Karpas-422 (cell line): ENCODE measurements at regions not wholly inside any gene's neighbourhood (a gene's known extent, or its start where the extent isn't known, plus 50 kb on each side); places are given as distances from the start of the nearest gene placed in this dataset.
A peak's percentile ranks its signal among the peaks of the same experiment; 100 is the strongest.

Source experiments
- DNase-seq: peaks from one replicate; pipeline ENCODE4 v3.0.0-alpha.2; 2015
- H2AFZ ChIP-seq: fragments of 200-600 bp; sonication (generic); 2 replicates; pipeline ENCODE4 v1.6.1; 2014; ENCODE audit warnings: antibody characterized with exemption, low read length, mixed read lengths
- H3K27ac ChIP-seq: fragments of 200-600 bp; sonication (generic); 2 replicates; pipeline ENCODE4 v1.5.1; 2014; ENCODE audit warnings: mild to moderate bottlenecking, low read length, moderate library complexity
- H3K27me3 ChIP-seq: fragments of 200-600 bp; sonication (generic); 2 replicates; pipeline ENCODE4 v1.6.1; 2014; ENCODE audit warnings: low read length, mixed read lengths
- H3K36me3 ChIP-seq: fragments of 200-600 bp; sonication (generic); 2 replicates; pipeline ENCODE4 v1.6.1; 2014; ENCODE audit warnings: low read length, mixed read lengths; ENCODE audit not compliant: insufficient read depth
- H3K4me1 ChIP-seq: fragments of 200-600 bp; sonication (generic); 2 replicates; pipeline ENCODE4 v1.6.1; 2014; ENCODE audit warnings: mild to moderate bottlenecking, low read length, mixed read lengths
- H3K4me2 ChIP-seq: fragments of 200-600 bp; sonication (generic); 2 replicates; pipeline ENCODE4 v1.6.1; 2014; ENCODE audit warnings: low read length, low read depth, mild to moderate bottlenecking; ENCODE audit not compliant: poor library complexity, severe bottlenecking
- H3K4me3 ChIP-seq: fragments of 200-600 bp; sonication (generic); 2 replicates; pipeline ENCODE4 v1.5.1; 2014; ENCODE audit warnings: mild to moderate bottlenecking, antibody characterized with exemption, low read length, mixed read lengths
- H3K79me2 ChIP-seq: fragments of 200-600 bp; sonication (generic); 2 replicates; pipeline ENCODE4 v1.6.1; 2014; ENCODE audit warnings: mild to moderate bottlenecking, low read length, mixed read lengths
- H3K9ac ChIP-seq: fragments of 200-600 bp; sonication (generic); 2 replicates; pipeline ENCODE4 v1.6.0; 2014; ENCODE audit warnings: low read length
- H3K9me2 ChIP-seq: fragments of 200-600 bp; sonication (generic), shearing (Covaris generic); replicated peaks from 2 replicates; pipeline ENCODE4 v1.6.0; 2014; ENCODE audit warnings: mild to moderate bottlenecking, low read length, moderate library complexity; ENCODE audit not compliant: insufficient read depth
- H3K9me3 ChIP-seq: fragments of 300-700, 200-600 bp; sonication (generic); 2 replicates; pipeline ENCODE4 v1.6.1; 2014; ENCODE audit warnings: low read length, mixed read lengths
- H4K20me1 ChIP-seq: fragments of 200-600 bp; sonication (generic); 2 replicates; pipeline ENCODE4 v1.6.1; 2014; ENCODE audit warnings: mild to moderate bottlenecking, antibody characterized with exemption, low read length, low read depth; ENCODE audit not compliant: insufficient read depth

DNA sequence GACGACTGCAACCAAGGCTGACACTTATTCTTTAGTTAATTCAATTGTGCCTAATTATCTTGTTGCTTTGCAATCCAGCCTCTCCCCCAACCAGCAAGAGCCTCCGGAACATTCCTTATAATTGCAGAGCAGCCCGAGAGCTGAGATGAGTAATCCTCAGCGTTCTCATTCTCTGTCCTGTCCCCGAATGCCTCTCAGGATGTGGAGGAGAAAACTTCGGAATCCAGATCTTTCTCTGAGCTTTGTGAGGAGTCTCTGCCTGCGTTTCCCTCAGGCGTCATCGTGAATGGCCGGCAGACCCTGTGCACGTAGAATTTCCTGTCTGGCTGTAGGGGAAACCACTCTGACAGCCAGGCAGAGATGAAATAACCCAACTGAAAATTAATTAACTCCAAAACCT lies 160.5 kb upstream of the DIO3 start:
- Histone ChIP-seq H4K20me1 (no peaks in the 10 kb centered on the region), H3K9ac (no peak overlapping the region), H3K9me2 (no peaks in the 10 kb centered on the region), H3K4me3 (no peak overlapping the region), H2AFZ (no peak overlapping the region), H3K79me2 (no peaks in the 10 kb centered on the region), H3K27ac (no peak overlapping the region), H3K4me1 (peaks cover 15% of the 10 kb centered on the region), H3K9me3 (no peaks in the 10 kb centered on the region), H3K4me2 (no peak overlapping the region), H3K36me3 (no peaks in the 10 kb centered on the region), H3K27me3 (no peaks in the 10 kb centered on the region)
- no peak for DNase-seq

DNA sequence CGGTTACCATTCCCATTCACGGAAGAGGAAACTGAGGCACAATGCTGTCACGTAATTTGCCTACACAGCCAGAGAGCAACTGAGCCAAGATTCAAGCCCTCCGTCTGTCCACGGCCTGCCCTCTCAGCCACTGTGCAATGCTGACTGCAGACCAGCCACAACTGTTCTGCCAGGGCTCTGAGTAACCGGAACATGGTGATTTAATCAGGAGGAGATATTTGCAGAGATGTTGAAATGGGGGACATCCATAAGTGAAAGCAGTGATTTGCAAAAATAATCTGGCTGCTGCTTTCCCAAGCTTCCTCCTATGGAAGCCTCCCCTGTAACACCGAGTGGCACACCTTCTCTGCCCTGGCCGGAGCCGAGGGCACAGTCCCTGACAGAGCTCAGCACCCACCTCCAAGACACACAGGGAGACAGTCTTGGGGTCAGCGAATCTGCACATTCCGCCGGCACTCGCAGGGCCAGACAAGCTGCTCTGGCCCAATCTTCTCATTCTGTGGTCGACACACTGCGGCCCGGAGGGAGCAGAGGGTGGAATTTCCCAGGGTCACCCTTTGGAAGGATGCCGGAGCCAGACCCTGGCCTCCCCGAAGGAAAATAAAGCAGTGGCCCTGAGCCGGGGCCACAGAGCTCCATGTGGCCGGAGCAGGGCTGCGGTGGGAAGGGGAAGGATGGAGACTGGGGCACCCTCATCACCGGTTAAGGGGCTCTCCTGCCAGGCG lies 158.2 kb upstream of the DIO3 start:
- H3K9ac ChIP-seq: no peak overlapping the region
- no peak overlapping the region for H3K27ac ChIP-seq
- peaks cover 15% of the 10 kb centered on the region for H3K4me1 ChIP-seq
- no peak for DNase-seq
- no peaks in the 10 kb centered on the region for H3K9me3 ChIP-seq
- no peaks in the 10 kb centered on the region for H3K36me3 ChIP-seq
- peak overlapping the region; percentile 16 for H3K4me2 ChIP-seq
- no peaks in the 10 kb centered on the region for H4K20me1 ChIP-seq
- no peaks in the 10 kb centered on the region for H3K79me2 ChIP-seq
- H3K4me3 ChIP-seq: no peak overlapping the region
- H2AFZ ChIP-seq: no peak overlapping the region
- no peaks in the 10 kb centered on the region for H3K9me2 ChIP-seq
- H3K27me3 ChIP-seq: no peaks in the 10 kb centered on the region

DNA sequence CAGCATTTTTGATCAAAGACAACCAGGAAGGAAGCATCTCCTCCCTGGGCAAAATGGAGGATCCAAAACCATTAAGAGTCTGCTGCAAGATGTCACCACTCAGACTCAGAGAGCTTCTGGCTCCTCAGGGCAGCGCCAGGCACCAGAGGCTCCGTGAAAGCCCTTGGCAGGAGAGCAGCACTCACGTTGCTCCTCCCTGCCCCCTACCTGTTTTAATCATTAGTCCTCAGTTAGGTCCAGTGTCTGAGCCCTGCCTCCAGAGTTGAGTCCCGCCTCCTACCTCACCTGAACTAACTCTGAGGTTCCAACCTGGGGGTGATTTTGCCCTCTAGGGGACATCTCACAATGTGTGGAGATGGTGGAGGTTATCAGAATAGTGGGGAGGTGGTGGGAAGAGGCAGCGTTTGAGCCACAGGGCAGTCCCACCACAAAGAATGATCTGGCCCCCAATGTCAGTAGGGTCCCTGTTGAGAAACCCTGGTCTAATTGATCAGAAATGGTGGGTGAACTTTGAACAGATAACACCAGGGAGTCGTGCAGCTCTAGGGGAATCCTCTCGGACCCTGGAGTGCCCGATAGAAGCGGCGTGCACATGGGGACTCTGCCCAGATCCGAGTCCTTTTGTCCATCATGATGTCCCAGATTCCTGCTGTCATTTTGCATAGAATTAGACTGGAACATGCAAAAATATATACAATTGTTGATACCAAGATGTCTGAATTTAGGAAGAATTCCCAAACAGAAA lies 156.7 kb upstream of the DIO3 start:
- H2AFZ ChIP-seq: no peak overlapping the region
- no peak overlapping the region for H3K4me2 ChIP-seq
- no peak overlapping the region for H3K4me3 ChIP-seq
- H3K4me1 ChIP-seq: peaks cover 15% of the 10 kb centered on the region
- DNase-seq: no peak
- no peak overlapping the region for H3K27ac ChIP-seq
- no peaks in the 10 kb centered on the region for H3K9me3 ChIP-seq
- no peaks in the 10 kb centered on the region for H3K36me3 ChIP-seq
- H3K27me3 ChIP-seq: no peaks in the 10 kb centered on the region
- H3K9ac ChIP-seq: no peak overlapping the region
- no peaks in the 10 kb centered on the region for H3K9me2 ChIP-seq
- no peaks in the 10 kb centered on the region for H4K20me1 ChIP-seq
- H3K79me2 ChIP-seq: no peaks in the 10 kb centered on the region

DNA sequence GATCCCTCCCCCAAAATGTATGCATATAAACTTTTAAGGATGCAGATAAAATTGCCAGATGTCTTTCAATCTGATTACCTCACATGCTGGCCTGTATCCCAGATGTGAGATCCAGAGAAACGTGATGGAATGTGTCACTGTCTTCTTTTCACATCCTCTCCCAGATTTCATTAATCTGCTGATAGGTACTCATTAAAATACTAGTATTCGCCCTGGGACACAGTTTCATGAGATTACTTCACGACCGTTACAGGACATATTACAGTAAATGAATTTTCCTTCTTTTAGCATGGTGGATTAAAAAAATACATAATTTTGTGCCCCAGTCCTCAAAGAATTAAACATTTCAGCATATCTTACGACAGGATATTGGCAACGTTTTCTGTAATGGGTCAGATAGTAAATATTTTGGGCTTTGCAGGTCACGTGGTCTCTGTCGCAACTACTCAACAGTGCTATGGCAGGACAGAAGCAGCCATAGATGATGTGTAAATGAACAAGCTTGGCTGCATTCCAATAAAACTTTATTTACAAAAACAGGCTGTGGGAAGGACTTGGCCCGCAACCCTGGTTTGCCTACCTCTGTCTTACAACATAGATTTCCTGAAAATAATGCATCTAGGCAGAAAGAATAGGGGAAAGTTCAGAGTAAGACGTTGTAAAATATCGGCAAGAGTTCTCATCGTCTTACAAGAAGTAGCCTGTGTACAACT lies 156.0 kb upstream of the DIO3 start:
- H2AFZ ChIP-seq: no peak overlapping the region
- no peak for DNase-seq
- no peak overlapping the region for H3K27ac ChIP-seq
- H4K20me1 ChIP-seq: no peaks in the 10 kb centered on the region
- H3K79me2 ChIP-seq: no peaks in the 10 kb centered on the region
- H3K9me3 ChIP-seq: no peaks in the 10 kb centered on the region
- H3K4me2 ChIP-seq: no peak overlapping the region
- no peak overlapping the region for H3K9ac ChIP-seq
- H3K27me3 ChIP-seq: no peaks in the 10 kb centered on the region
- no peak overlapping the region for H3K4me3 ChIP-seq
- H3K9me2 ChIP-seq: no peaks in the 10 kb centered on the region
- peaks cover 15% of the 10 kb centered on the region for H3K4me1 ChIP-seq
- H3K36me3 ChIP-seq: no peaks in the 10 kb centered on the region

DNA sequence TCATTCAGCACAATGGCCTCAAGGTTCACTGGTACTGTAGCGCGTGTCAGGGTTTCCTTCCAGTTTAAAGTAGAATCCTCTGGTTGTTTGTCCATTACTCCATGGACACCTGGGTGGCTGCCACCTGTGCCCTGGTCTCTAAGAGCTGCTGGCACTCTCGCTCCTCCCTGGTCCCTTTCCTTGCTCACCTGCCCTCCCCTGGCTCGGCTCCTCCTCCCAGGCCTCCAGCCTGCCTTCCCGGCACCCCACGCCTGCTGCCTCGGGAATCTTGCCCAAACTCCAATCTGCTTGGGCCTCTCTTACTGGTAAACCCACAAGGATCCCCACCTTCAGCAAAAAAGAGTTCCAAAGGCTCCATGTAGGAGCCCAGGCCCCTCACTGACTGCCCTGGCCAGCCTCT lies 154.4 kb upstream of the DIO3 start:
- H3K9me3 ChIP-seq: no peaks in the 10 kb centered on the region
- no peak overlapping the region for H3K9ac ChIP-seq
- H3K4me1 ChIP-seq: peaks cover 15% of the 10 kb centered on the region
- no peak overlapping the region for H2AFZ ChIP-seq
- H3K36me3 ChIP-seq: no peaks in the 10 kb centered on the region
- H3K79me2 ChIP-seq: no peaks in the 10 kb centered on the region
- H3K27ac ChIP-seq: no peak overlapping the region
- no peak overlapping the region for H3K4me2 ChIP-seq
- H3K4me3 ChIP-seq: no peak overlapping the region
- DNase-seq: no peak
- H4K20me1 ChIP-seq: no peaks in the 10 kb centered on the region
- no peaks in the 10 kb centered on the region for H3K9me2 ChIP-seq
- no peaks in the 10 kb centered on the region for H3K27me3 ChIP-seq

DNA sequence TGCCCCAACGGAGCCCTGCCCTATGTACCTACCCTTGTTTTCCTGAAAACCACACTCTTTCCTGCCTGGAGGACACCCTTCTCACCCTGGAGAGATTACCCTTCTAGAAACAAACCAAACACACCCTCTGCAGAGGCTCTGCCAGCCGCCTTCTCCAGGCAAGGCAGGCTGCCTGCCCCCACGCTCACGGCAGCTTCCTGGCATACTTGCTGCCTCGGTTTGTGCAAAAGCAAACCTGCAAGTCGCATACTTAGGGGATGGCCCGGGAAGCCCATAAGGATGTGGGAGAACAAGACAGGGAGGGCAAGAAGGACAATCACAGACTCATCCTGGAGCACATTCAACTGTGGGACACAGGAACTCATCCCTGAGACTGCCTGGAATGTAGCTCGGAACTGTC lies 154.0 kb upstream of the DIO3 start:
- DNase-seq: no peak
- Histone ChIP-seq H3K4me2 (no peak overlapping the region), H3K27ac (no peak overlapping the region), H3K4me1 (peaks cover 15% of the 10 kb centered on the region), H3K9ac (no peak overlapping the region), H3K9me2 (no peaks in the 10 kb centered on the region), H3K36me3 (no peaks in the 10 kb centered on the region), H3K4me3 (no peak overlapping the region), H3K79me2 (no peaks in the 10 kb centered on the region), H3K27me3 (no peaks in the 10 kb centered on the region), H2AFZ (no peak overlapping the region), H3K9me3 (no peaks in the 10 kb centered on the region), H4K20me1 (no peaks in the 10 kb centered on the region)

DNA sequence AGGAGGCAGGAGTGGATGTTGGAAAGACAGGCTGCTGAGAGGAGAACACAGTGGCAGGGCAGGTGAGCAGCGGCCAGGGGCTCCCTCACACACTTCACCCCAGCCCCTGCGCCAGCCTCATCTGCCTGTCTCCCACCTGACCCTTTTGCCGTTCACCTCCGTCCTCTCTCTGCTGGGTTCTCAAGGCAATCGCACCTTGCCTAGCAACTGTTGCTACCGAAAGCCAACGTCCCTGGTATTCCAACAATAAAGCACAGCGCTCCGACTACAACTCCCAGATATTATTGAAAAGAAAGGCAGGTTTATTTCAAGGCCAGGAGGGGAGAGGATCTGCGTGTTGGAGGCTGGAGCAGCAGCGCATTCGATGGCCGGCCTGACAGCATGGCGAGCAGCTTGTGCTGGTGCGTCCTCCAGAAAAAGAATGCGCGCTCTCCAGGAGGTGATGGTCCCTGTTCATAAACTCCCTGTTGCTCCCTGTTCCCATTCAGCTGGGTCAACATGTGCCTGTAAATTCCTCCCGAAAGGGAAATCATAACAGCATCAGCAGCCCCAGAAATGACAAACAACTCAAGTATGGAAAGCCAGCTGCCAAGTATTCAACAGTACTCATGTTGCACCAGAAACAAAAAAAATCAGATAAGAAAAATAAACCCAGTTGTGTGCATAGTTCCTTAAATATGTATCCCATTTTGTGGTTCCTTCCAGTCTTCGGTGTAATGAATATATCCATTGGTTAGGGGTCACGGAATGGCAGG lies 153.0 kb upstream of the DIO3 start:
- H3K36me3 ChIP-seq: no peaks in the 10 kb centered on the region
- no peaks in the 10 kb centered on the region for H3K27me3 ChIP-seq
- H2AFZ ChIP-seq: no peak overlapping the region
- H3K79me2 ChIP-seq: no peaks in the 10 kb centered on the region
- no peak overlapping the region for H3K4me2 ChIP-seq
- H3K9me3 ChIP-seq: no peaks in the 10 kb centered on the region
- H4K20me1 ChIP-seq: no peaks in the 10 kb centered on the region
- no peak overlapping the region for H3K27ac ChIP-seq
- peaks cover 12% of the 10 kb centered on the region for H3K4me1 ChIP-seq
- no peaks in the 10 kb centered on the region for H3K9me2 ChIP-seq
- no peak overlapping the region for H3K4me3 ChIP-seq
- no peak overlapping the region for H3K9ac ChIP-seq
- DNase-seq: no peak
